ENCODE measurements at regions not wholly inside any gene's neighbourhood (a gene's known extent, or its start where the extent isn't known, plus 50 kb on each side); places are given as distances from the start of the nearest gene placed in this dataset.

- Histone ChIP-seq H3K9me3 (ENCODE audit: insufficient read depth in 2 of 2, low read depth in 1 of 2, low read length in 1 of 2) (no peaks in the 10 kb centered on the region), H3K23ac (ENCODE audit: insufficient read length) (no peak overlapping the region), H3K27me3 (replicated peaks in 1 of 4; ENCODE audit: control insufficient read depth in 3 of 4, extremely low read depth in 1 of 4, insufficient read depth in 3 of 4, low read length in 3 of 4) (no peaks in the 10 kb centered on the region), H3K56ac (replicated peaks; ENCODE audit: insufficient read length, low read depth, low read length) (no peak overlapping the region), H4K20me1 (replicated peaks in 1 of 2; ENCODE audit: control insufficient read depth in 1 of 2, insufficient read depth in 2 of 2, low read length in 2 of 2) (peaks cover 0 to 2% of the 10 kb centered on the region in 2 experiments), H3K79me2 (ENCODE audit: control insufficient read depth in 1 of 2, insufficient read depth in 2 of 2, low read length in 2 of 2) (no peaks in the 10 kb centered on the region), H3K4me3 (ENCODE audit: extremely low read depth in 1 of 4, insufficient read depth in 2 of 4, low read depth in 3 of 4, low read length in 4 of 4) (no peak overlapping the region), H3K18ac (ENCODE audit: extremely low read depth, low read length) (no peak overlapping the region), H4K8ac (ENCODE audit: extremely low read depth, insufficient read depth, low read length) (no peak overlapping the region), H2BK12ac (ENCODE audit: low read depth, low read length) (no peak overlapping the region), H2BK20ac (ENCODE audit: low read length) (no peak overlapping the region), H2BK15ac (ENCODE audit: low read length) (no peak overlapping the region), H2BK5ac (ENCODE audit: low read depth, low read length) (no peak overlapping the region), H3K4ac (replicated peaks; ENCODE audit: insufficient read length, low read depth, low read length) (no peak overlapping the region), H3K27ac (ENCODE audit: low read depth, low read length) (no peak overlapping the region), H4K91ac (replicated peaks; ENCODE audit: insufficient read length, low read length) (no peak overlapping the region), H4K5ac (ENCODE audit: insufficient read length, low read depth, low read length) (no peak overlapping the region), H3K23me2 (ENCODE audit: low read depth, low read length) (peaks cover 11% of the 10 kb centered on the region; the same call in 1 of the 2 replicates), H2AK5ac (ENCODE audit: low read depth, low read length) (no peak overlapping the region), H2AFZ (ENCODE audit: low read length) (no peak overlapping the region), H3K14ac (ENCODE audit: insufficient read length) (no peak overlapping the region), H3K79me1 (ENCODE audit: low read depth, low read length) (no peaks in the 10 kb centered on the region), H3K4me1 (replicated peaks in 1 of 4; ENCODE audit: control insufficient read depth in 3 of 4, insufficient read depth in 4 of 4, low read length in 3 of 4) (peaks cover 0 to 3% (median 0%) of the 10 kb centered on the region in 4 experiments; a peak in 1 of 7 replicates), H3K36me3 (ENCODE audit: control insufficient read depth in 2 of 4, insufficient read depth in 4 of 4, low read length in 3 of 4) (no peaks in the 10 kb centered on the region), H3K4me2 (ENCODE audit: insufficient read depth in 1 of 2, low read depth in 2 of 2, low read length in 2 of 2) (no peak overlapping the region), H2BK120ac (replicated peaks; ENCODE audit: low read depth, low read length) (no peak overlapping the region), H3K9ac (replicated peaks in 1 of 4; ENCODE audit: extremely low read depth in 1 of 4, low read depth in 3 of 4, low read length in 3 of 4) (no peak overlapping the region)
- DNase-seq (ENCODE audit: low read depth in 1 of 2, low spot score in 2 of 2) (no peak), FAIRE-seq (no peak)
- ChIA-PET CTCF (ENCODE audit: partially characterized antibody) (interaction anchor here (0.6 to 1.1 kb wide), 4 partner anchors 10 to 144 kb away, joined by 3 to 4 read pairs (median 3); no protein-coding TSS in a partner anchor), POLR2A (ENCODE audit: partially characterized antibody) (no interaction called here)
- no peak for TF ChIP-seq SP1 (IDR thresholded peaks at IDR 0.05; ENCODE audit: low read depth, low read length)
- TF ChIP-seq HDAC2 (IDR thresholded peaks at IDR 0.05; ENCODE audit: borderline replicate concordance in 1 of 2, low read depth in 2 of 2, low read length in 2 of 2): no peak
- WGBS, 2 experiments (ENCODE audit: extremely low coverage in 1 of 2, insufficient coverage in 1 of 2, insufficient read length in 1 of 2, insufficient replicate concordance in 2 of 2, low coverage in 1 of 2, low lambda C conversion rate in 2 of 2, missing lambda C conversion rate in 1 of 2): 93% methylated on average over 15 of the region's 16 CpGs; no CpG with 5 or more reads in 1 of the 2 experiments
These were observed 156.7 kb upstream of the BACE2 start for GRCh38 chr21:41011098-41011731.

All from H1 (cell line).